Esophagus squamous epithelium (tissue), 4 donors: ENCODE measurements at regions not wholly inside any gene's neighbourhood (a gene's known extent, or its start where the extent isn't known, plus 50 kb on each side); places are given as distances from the start of the nearest gene placed in this dataset.

ENCODE experiments used
- CTCF ChIP-seq, 6 experiments: fragments of 450-650 bp in 4 of 6; fragments of 200-600 bp in 2 of 6; sonication (generic) in 2 of 6; IDR thresholded peaks; one replicate each; pipeline ENCODE4 v1.5.1; 2016 to 2019; ENCODE audit warnings: antibody characterized with exemption in 6 of 6, mild to moderate bottlenecking in 4 of 6, moderate library complexity in 4 of 6
- POLR2A ChIP-seq, 4 donors: fragments of 450-650 bp; IDR thresholded peaks; one replicate each; pipeline ENCODE4 v1.6.1; 2017; ENCODE audit warnings: antibody characterized with exemption in 4 of 4, mild to moderate bottlenecking in 4 of 4, moderate library complexity in 3 of 4

DNA sequence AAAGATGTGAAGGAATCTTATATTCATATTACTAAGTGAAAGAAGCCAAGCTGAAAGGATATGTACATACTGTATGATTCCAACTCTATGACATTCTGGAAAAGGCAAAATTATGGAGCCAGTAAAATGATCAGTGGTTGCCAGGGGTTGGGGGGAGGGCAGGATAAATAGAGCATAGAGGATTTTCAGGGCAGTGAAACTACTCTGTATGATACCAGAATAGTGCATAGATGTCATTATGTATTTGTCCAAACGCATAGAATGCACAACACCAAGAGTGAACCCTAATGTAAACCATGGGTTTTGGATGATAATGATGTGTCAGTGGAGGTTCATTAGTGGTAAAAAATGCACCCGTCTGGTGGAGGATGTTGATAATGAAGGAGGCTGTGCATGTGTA, 71.0 kb upstream of the ZNF423 start:
- no peak for TF ChIP-seq POLR2A (IDR thresholded peaks at IDR 0.05)
- no peak for TF ChIP-seq CTCF (IDR thresholded peaks at IDR 0.05)
